Uterus (tissue), 3 donors: ENCODE measurements at regions not wholly inside any gene's neighbourhood (a gene's known extent, or its start where the extent isn't known, plus 50 kb on each side); places are given as distances from the start of the nearest gene placed in this dataset.

Experiments
- DNase-seq, 2 donors: peaks; one replicate each; pipeline ENCODE4 v3.0.0-alpha.2; 2019 to 2020
- H3K27ac ChIP-seq, 2 donors: fragments of 200-600 bp; sonication (generic); 1 replicate in 1 of 2; 2 replicates in 1 of 2; pipeline ENCODE4 v1.5.1; 2016 to 2018
- H3K27me3 ChIP-seq, 2 donors: fragments of 200-600 bp; sonication (generic); one replicate each; pipeline ENCODE4 v1.5.1; 2018 to 2019; ENCODE audit warnings: control low read depth in 1 of 2
- H3K36me3 ChIP-seq, 2 donors: fragments of 200-600 bp; sonication (generic); one replicate each; pipeline ENCODE4 v1.5.1; 2019; ENCODE audit warnings: control low read depth in 1 of 2
- H3K4me1 ChIP-seq, 2 donors: fragments of 200-600 bp; sonication (generic); one replicate each; pipeline ENCODE4 v1.5.1; 2018 to 2019; ENCODE audit warnings: control low read depth in 1 of 2
- H3K4me3 ChIP-seq, 2 donors: fragments of 200-600 bp; sonication (generic); 1 replicate in 1 of 2; 2 replicates in 1 of 2; pipeline ENCODE4 v1.5.1; 2018 to 2019; ENCODE audit warnings: mild to moderate bottlenecking in 1 of 2
- H3K9me3 ChIP-seq, 2 donors: fragments of 200-600 bp; sonication (generic); one replicate each; pipeline ENCODE4 v1.5.1; 2019; ENCODE audit warnings: control low read depth in 1 of 2
- CTCF ChIP-seq, 4 experiments: fragments of 200-600 bp in 2 of 4; fragments of 450-650 bp in 2 of 4; sonication (generic) in 2 of 4; IDR thresholded peaks; one replicate each; pipeline ENCODE4 v1.5.1; 2016 to 2019; ENCODE audit warnings: antibody characterized with exemption in 4 of 4, mild to moderate bottlenecking in 2 of 4, moderate library complexity in 1 of 4
- POLR2A ChIP-seq, 2 donors: fragments of 450-650 bp; IDR thresholded peaks; one replicate each; pipeline ENCODE4 v1.6.1; 2016; ENCODE audit warnings: antibody characterized with exemption in 2 of 2, mild to moderate bottlenecking in 1 of 2, moderate library complexity in 1 of 2
- intact Hi-C: fragments of 100-400 bp; cut with DNase I; formaldehyde crosslinking; loops from one replicate; pipeline ENCODE4 v1.15.1; 2023; ENCODE audit warnings: low total_unique reads
- donor health status: DM: yes; HTN: yes; CAD: no.

DNA sequence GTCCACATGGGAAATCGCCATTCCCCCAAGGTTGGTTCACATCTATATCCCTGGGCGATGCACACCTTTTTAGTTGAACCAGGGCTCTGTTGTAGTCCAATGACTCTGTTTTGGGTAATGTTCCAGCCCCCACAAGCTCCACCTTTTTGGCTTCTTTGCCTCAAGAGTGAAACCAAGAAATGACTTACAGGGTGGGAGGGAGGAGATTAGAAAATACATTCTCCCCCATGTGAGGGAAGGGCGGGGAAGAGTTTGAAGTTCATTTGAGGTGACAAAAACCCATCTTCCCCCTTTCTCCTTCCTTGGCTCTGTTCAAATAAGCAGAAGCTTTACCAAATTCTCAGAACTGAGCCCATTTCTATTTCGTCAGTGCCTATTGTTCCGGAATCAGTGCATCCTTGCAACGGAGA, 82.8 kb downstream of the GATA3 start:
- TF ChIP-seq CTCF (IDR thresholded peaks at IDR 0.05) (no peak), POLR2A (IDR thresholded peaks at IDR 0.05) (no peak)
- intact Hi-C loops = no loop called here
- Histone ChIP-seq H3K27me3 (no peaks in the 10 kb centered on the region), H3K4me1 (no peaks in the 10 kb centered on the region), H3K36me3 (no peaks in the 10 kb centered on the region), H3K27ac (no peak overlapping the region), H3K9me3 (no peaks in the 10 kb centered on the region), H3K4me3 (no peak overlapping the region)
- DNase-seq = no peak

DNA sequence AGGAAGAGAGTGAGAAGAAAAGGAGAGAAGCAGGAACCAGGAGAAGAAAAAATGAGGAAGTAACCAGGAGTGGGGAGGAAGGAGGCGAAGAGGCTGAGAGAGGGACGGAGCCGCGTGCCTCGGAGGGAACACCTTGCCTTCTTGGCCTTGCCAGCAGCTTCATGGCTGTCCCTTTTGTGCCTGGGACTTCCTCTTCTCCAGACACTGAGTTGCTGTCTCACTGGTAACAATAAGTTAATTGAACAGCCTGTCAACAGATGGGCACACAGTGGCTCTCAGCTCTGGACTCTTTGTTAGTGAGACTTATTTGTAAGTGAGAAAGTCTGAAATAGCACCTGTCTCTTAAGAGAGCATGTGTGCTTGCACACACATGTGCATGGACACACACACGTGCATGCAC, 83.2 kb downstream of the GATA3 start:
- Histone ChIP-seq H3K36me3 (no peaks in the 10 kb centered on the region), H3K27me3 (no peaks in the 10 kb centered on the region), H3K4me1 (no peaks in the 10 kb centered on the region), H3K9me3 (no peaks in the 10 kb centered on the region), H3K27ac (no peak overlapping the region), H3K4me3 (no peak overlapping the region)
- no peak for TF ChIP-seq POLR2A (IDR thresholded peaks at IDR 0.05)
- TF ChIP-seq CTCF (IDR thresholded peaks at IDR 0.05) = no peak
- DNase-seq = no peak
- intact Hi-C loops = no loop called here

DNA sequence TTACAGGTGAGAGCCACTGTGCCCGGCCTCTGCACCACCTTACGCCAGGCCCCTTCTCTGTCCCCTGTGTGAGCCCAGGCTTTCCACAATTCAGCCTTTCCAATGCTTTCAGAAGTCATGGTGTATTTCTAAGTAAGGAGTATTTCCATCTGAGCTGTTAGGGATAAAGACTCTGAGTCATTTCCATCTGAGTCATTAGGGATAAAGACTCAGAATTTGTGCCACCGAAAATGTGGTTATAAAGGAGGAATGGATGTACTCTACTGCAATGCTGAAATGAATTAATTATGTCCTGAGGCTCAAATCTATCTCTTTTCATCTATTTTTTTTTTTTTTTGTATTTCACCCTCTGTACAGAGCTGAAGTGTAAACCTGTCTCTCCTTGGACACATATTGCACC, 84.0 kb downstream of the GATA3 start:
- intact Hi-C loops = no loop called here
- H3K36me3 ChIP-seq = no peaks in the 10 kb centered on the region
- no peaks in the 10 kb centered on the region for H3K9me3 ChIP-seq
- no peaks in the 10 kb centered on the region for H3K27me3 ChIP-seq
- TF ChIP-seq CTCF (IDR thresholded peaks at IDR 0.05) (no peak), POLR2A (IDR thresholded peaks at IDR 0.05) (no peak)
- no peak for DNase-seq
- H3K4me1 ChIP-seq = no peaks in the 10 kb centered on the region
- no peak overlapping the region for H3K4me3 ChIP-seq
- H3K27ac ChIP-seq = no peak overlapping the region

DNA sequence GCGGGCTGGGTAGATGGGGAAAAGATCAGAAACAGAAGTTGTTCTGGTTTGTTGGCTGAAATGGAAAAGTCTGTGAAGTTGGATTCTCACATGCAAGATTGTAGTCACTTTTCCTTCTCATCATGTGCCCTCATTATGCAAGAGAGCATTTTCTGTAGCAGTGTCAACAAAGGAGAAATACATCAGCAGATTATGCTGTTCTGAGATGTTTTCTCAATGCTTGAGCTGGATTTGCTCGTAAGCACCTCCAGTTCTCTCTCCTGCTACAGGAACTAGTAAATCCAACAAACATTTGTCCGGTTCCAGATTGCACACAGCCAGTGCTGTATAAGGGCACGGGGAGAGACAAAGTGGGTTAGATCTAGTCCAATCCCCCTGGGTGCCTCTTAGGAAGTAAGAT, 90.0 kb downstream of the GATA3 start:
- H3K27me3 ChIP-seq = no peaks in the 10 kb centered on the region
- no peak overlapping the region for H3K4me3 ChIP-seq
- H3K9me3 ChIP-seq = no peaks in the 10 kb centered on the region
- no peaks in the 10 kb centered on the region for H3K36me3 ChIP-seq
- no peak for DNase-seq
- no peak overlapping the region for H3K27ac ChIP-seq
- TF ChIP-seq CTCF (IDR thresholded peaks at IDR 0.05) (no peak), POLR2A (IDR thresholded peaks at IDR 0.05) (no peak)
- no peaks in the 10 kb centered on the region for H3K4me1 ChIP-seq
- intact Hi-C loops = no loop called here

DNA sequence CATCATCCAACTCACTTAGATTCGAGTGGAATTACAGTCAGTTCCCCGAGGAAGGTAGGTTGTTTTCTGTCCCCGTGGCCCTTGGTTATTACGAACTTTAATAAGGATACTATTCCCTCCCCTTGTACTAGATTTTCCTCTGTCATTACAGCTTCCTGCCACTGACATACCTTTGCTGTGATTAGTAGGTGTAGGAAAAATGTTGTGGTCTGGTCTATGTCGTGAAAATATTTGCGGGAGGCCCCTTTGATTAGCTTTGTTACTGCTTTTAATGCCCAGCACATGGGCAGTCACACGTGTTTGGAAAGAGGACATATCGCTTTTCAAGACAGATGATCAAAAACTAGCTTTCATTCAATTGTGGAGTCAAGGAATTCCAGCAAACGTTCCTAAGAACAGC, 92.2 kb downstream of the GATA3 start:
- DNase-seq = no peak
- H3K4me3 ChIP-seq = no peak overlapping the region
- H3K4me1 ChIP-seq = no peaks in the 10 kb centered on the region
- no peaks in the 10 kb centered on the region for H3K27me3 ChIP-seq
- no peak overlapping the region for H3K27ac ChIP-seq
- no peaks in the 10 kb centered on the region for H3K36me3 ChIP-seq
- no peak for TF ChIP-seq CTCF (IDR thresholded peaks at IDR 0.05)
- no peak for TF ChIP-seq POLR2A (IDR thresholded peaks at IDR 0.05)
- intact Hi-C loops = no loop called here
- H3K9me3 ChIP-seq = no peaks in the 10 kb centered on the region
